T-cell (primary cell): ENCODE measurements at regions not wholly inside any gene's neighbourhood (a gene's known extent, or its start where the extent isn't known, plus 50 kb on each side); places are given as distances from the start of the nearest gene placed in this dataset.

Experiments
- ATAC-seq, 4 experiments: fragments of 200-7000 bp in 3 of 4; fragments of 150-1000 bp in 1 of 4; cut with Tn5 transposase; replicated peaks in 1 of 4; 1 replicate in 3 of 4; 2 replicates in 1 of 4; pipeline ENCODE4 v1.10.0; 2021; ENCODE audit warnings: moderate library complexity in 3 of 4, mild to moderate bottlenecking in 2 of 4, moderate number of reproducible peaks in 1 of 4
- CTCF ChIA-PET, 2 donors: fragments of 300-600 bp; sonication (Branson Sonifier 250); formaldehyde crosslinking; loops; one replicate each; lab custom pipeline; 2022; ENCODE audit warnings: antibody characterized with exemption in 2 of 2; lab: Charles Lee
- POLR2A ChIA-PET, 2 donors: fragments of 300-600 bp; sonication (Branson Sonifier 250); formaldehyde crosslinking; loops; one replicate each; lab custom pipeline; 2022; ENCODE audit warnings: antibody characterized with exemption in 2 of 2; lab: Charles Lee
- DNase-seq, 35 experiments: peaks; one replicate each; pipeline versions ENCODE4 v3.0.0 to v3.0.0-alpha.2; 2013 to 2023
- H3K27ac ChIP-seq: one replicate; pipeline ENCODE4 v1.5.1; 2013; ENCODE audit warnings: low read length
- H3K27me3 ChIP-seq, 2 experiments: replicated peaks in 1 of 2; 1 replicate in 1 of 2; 2 replicates in 1 of 2; pipeline versions ENCODE4 v1.6.1 to v1.7.0; 2013; ENCODE audit warnings: low read length in 1 of 2, mixed read lengths in 1 of 2; ENCODE audit not compliant: control insufficient read depth in 2 of 2, insufficient read depth in 2 of 2; ENCODE audit errors: extremely low read depth in 1 of 2
- H3K36me3 ChIP-seq, 2 donors: 1 replicate in 1 of 2; 2 replicates in 1 of 2; pipeline versions ENCODE4 v1.6.1 to v1.7.0; 2013; ENCODE audit warnings: low read length in 1 of 2; ENCODE audit not compliant: control insufficient read depth in 2 of 2, insufficient read depth in 1 of 2; ENCODE audit errors: extremely low read depth in 1 of 2
- H3K4me1 ChIP-seq, 2 experiments: 1 replicate in 1 of 2; 2 replicates in 1 of 2; pipeline versions ENCODE4 v1.6.1 to v1.7.0; 2013; ENCODE audit warnings: low read length in 2 of 2, mixed read lengths in 1 of 2; ENCODE audit not compliant: insufficient read depth in 2 of 2, control insufficient read depth in 1 of 2; ENCODE audit errors: extremely low read depth in 1 of 2
- H3K4me3 ChIP-seq, 2 donors: 1 replicate in 1 of 2; 2 replicates in 1 of 2; pipeline versions ENCODE4 v1.5.1 to v1.7.0; 2013; ENCODE audit warnings: mild to moderate bottlenecking in 2 of 2, low read length in 1 of 2, moderate library complexity in 1 of 2; ENCODE audit not compliant: control insufficient read depth in 1 of 2; ENCODE audit errors: extremely low read depth in 1 of 2
- H3K9me3 ChIP-seq: 2 replicates; pipeline ENCODE4 v1.7.0; 2013
- H3K27ac Mint-ChIP-seq, 2 donors: one replicate each; pipeline ENCODE4 v1.8.0; 2020 to 2021; ENCODE audit warnings: mild to moderate bottlenecking in 2 of 2, mixed read lengths in 2 of 2
- H3K27me3 Mint-ChIP-seq, 2 donors: one replicate each; pipeline ENCODE4 v1.8.0; 2021 to 2022; ENCODE audit warnings: mixed read lengths in 2 of 2
- H3K36me3 Mint-ChIP-seq: one replicate; pipeline ENCODE4 v1.8.0; 2021; ENCODE audit warnings: mixed read lengths
- H3K4me1 Mint-ChIP-seq, 3 donors: one replicate each; pipeline ENCODE4 v1.8.0; 2020 to 2022; ENCODE audit warnings: mixed read lengths in 3 of 3, mild to moderate bottlenecking in 1 of 3
- H3K4me3 Mint-ChIP-seq, 3 donors: one replicate each; pipeline ENCODE4 v1.8.0; 2020 to 2022; ENCODE audit warnings: mild to moderate bottlenecking in 3 of 3, mixed read lengths in 3 of 3, moderate library complexity in 3 of 3
- H3K9me3 Mint-ChIP-seq, 3 donors: one replicate each; pipeline ENCODE4 v1.8.0; 2020 to 2022; ENCODE audit warnings: mixed read lengths in 3 of 3
- WGBS: methylation state at CpG from one replicate; pipeline ENCODE4 v1.1.5; 2013; ENCODE audit warnings: missing lambda C conversion rate; ENCODE audit not compliant: insufficient coverage; 5-methylcytosine and 5-hydroxymethylcytosine counted together

DNA sequence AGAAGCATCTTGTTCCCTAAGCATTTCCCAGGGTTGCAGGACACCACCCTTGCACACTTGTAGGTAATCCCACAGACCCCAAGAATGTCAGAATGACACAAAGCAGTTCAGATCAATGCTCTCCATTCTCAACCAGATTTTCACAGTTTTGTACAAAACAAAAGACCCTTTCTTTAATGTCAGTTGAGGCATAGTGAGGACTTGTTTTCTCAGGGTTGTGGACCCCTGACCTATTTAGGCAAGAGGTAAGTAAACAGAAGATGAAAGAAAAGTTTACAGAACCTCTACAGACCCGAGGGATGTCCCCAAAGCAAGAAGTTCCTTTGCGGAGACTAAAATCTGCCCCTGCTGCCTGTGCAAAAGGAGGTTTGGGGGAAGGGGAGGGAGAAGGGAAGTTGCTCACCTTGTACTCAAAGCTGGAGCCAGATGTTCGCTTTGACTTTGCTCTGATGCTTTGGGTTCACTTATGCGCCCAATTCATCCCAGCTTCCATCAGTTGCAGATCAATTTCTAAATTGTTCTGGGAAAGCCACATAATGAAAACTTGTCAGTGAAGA is 635.4 kb downstream of the EPHA4 start:
- DNase-seq = no peak

DNA sequence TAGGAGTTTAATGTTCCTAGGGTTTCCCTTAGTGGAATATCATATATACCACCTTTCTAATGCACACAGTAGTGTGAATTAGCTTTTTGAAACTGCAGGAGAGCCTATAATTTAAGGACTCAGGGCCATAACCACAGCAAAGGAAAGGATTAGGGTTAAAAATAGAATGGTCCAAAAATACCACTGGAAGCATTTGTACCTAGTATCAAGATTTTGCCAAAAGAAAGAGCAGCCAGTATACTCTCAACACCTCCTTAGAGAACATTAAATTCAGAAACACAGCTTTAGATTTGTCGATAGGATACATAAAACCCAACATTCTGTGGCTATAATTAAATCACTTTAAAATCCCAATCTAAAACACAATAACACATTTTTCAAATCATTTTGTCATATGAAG is 634.9 kb downstream of the EPHA4 start:
- WGBS = no CpG with 5 or more reads among the region's 1 CpG
- Mint-ChIP-seq H3K4me3 (no peak overlapping the region), H3K27ac (no peak overlapping the region), H3K27me3 (no peaks in the 10 kb centered on the region), H3K9me3 (no peaks in the 10 kb centered on the region), H3K4me1 (no peaks in the 10 kb centered on the region), H3K36me3 (no peaks in the 10 kb centered on the region)
- H3K4me3 ChIP-seq = no peak overlapping the region
- H3K4me1 ChIP-seq = no peaks in the 10 kb centered on the region
- ChIA-PET CTCF (interaction anchor here in 1 of 2 donors (0.5 kb wide), 1 partner anchor 63 kb away, joined by 8 read pairs; no protein-coding TSS in a partner anchor), POLR2A (no interaction called here)
- peaks cover 0 to 3% of the 10 kb centered on the region in 2 experiments for H3K27me3 ChIP-seq
- no peaks in the 10 kb centered on the region for H3K36me3 ChIP-seq
- no peaks in the 10 kb centered on the region for H3K9me3 ChIP-seq
- no peak for DNase-seq
- no peak for ATAC-seq
- H3K27ac ChIP-seq = no peak overlapping the region

More for the DNA sequence above, 635.4 kb downstream of the EPHA4 start:
- Mint-ChIP-seq H3K9me3 (no peaks in the 10 kb centered on the region), H3K27ac (no peak overlapping the region), H3K36me3 (no peaks in the 10 kb centered on the region), H3K27me3 (no peaks in the 10 kb centered on the region), H3K4me1 (no peaks in the 10 kb centered on the region), H3K4me3 (no peak overlapping the region)
- Histone ChIP-seq H3K27ac (no peak overlapping the region), H3K36me3 (no peaks in the 10 kb centered on the region), H3K9me3 (no peaks in the 10 kb centered on the region), H3K4me3 (no peak overlapping the region), H3K27me3 (peaks cover 0 to 3% of the 10 kb centered on the region in 2 experiments), H3K4me1 (no peaks in the 10 kb centered on the region)
- ChIA-PET CTCF (no interaction called here), POLR2A (no interaction called here)
- no peak for ATAC-seq
- WGBS = 20% methylated on average over 1 of the region's 4 CpGs

DNA sequence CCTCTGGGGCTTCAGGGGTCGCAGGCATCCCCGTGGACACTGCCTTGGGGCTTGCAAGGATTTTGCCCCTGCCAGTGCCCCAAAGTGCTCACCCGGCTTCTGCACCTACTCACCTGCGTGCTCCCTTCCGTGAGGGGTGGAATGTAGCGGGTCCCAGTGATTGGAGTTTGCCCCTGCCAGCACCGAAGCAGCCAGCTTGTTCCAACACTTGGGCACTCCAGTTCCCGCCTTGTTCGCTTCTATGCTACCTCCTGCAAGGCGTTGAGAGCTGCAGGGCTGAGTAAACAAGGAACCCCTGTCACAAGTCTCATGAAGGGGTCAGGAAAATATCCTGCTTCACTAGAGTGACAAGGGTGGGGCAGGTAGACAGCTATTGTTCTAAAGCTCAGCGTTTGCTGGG is 631.5 kb downstream of the EPHA4 start:
- no peaks in the 10 kb centered on the region for H3K9me3 ChIP-seq
- ChIA-PET POLR2A (no interaction called here), CTCF (no interaction called here)
- ATAC-seq (no peak), DNase-seq (no peak)
- Mint-ChIP-seq H3K4me1 (no peaks in the 10 kb centered on the region), H3K9me3 (no peaks in the 10 kb centered on the region), H3K4me3 (no peak overlapping the region), H3K36me3 (no peaks in the 10 kb centered on the region), H3K27ac (no peak overlapping the region), H3K27me3 (no peaks in the 10 kb centered on the region)
- H3K36me3 ChIP-seq = no peaks in the 10 kb centered on the region
- WGBS = 89% methylated on average over 9 of the region's 11 CpGs
- peaks cover 0 to 3% of the 10 kb centered on the region in 2 experiments for H3K27me3 ChIP-seq
- H3K4me1 ChIP-seq = no peaks in the 10 kb centered on the region
- no peak overlapping the region for H3K27ac ChIP-seq
- no peak overlapping the region for H3K4me3 ChIP-seq

DNA sequence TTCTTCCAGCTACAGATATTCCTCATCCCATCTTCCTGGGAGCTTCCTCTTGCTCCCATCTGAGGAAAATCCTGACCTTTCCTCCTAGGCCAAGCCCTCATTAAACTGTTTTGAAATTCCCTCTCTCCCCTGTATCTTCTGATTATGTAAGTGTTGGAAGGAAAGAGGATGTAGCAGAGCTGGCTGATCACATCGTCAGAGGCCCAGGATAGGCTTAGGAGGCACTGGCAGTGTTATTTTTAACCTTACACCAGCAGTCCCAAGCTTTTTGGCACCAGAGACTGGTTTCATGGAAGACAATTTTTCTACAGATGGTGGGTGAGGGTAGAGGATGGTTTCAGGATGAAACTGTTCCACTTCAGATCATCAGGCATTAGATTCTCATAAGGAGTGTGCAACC is 630.4 kb downstream of the EPHA4 start:
- H3K4me1 Mint-ChIP-seq = no peaks in the 10 kb centered on the region
- no peaks in the 10 kb centered on the region for H3K9me3 ChIP-seq
- no peak overlapping the region for H3K27ac Mint-ChIP-seq
- peaks cover 0 to 3% of the 10 kb centered on the region in 2 experiments for H3K27me3 ChIP-seq
- CTCF ChIA-PET = interaction anchor here in 1 of 2 donors (0.6 kb wide), 1 partner anchor 409 kb away, joined by 3 read pairs; no protein-coding TSS in a partner anchor
- no peaks in the 10 kb centered on the region for H3K36me3 Mint-ChIP-seq
- POLR2A ChIA-PET = no interaction called here
- no CpG with 5 or more reads among the region's 1 CpG for WGBS
- H3K36me3 ChIP-seq = no peaks in the 10 kb centered on the region
- H3K4me3 ChIP-seq = no peak overlapping the region
- ATAC-seq (no peak), DNase-seq (no peak)
- no peak overlapping the region for H3K27ac ChIP-seq
- no peaks in the 10 kb centered on the region for H3K9me3 Mint-ChIP-seq
- H3K4me1 ChIP-seq = no peaks in the 10 kb centered on the region
- no peak overlapping the region for H3K4me3 Mint-ChIP-seq
- no peaks in the 10 kb centered on the region for H3K27me3 Mint-ChIP-seq

DNA sequence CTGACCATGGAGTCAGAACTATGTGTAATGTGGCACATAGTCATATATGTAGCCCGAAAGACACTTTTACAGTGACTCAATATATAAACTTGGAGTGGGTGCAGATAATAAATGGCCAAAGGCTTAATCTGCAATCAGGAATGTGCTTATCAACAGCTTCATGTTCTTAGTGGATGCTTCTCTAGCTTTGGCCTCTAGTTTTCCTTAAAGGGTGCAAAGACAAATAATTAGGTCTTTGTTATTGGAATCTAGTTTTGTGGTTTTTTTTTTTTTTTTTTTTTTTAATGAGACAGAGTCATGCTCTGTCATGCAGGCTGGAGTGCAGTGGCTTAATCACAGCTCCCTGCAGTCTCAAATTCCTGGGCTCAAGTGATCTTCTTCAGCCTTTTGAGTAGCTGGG is 625.6 kb downstream of the EPHA4 start:
- DNase-seq (no peak), ATAC-seq (no peak)
- Histone ChIP-seq H3K27me3 (no peaks in the 10 kb centered on the region), H3K4me3 (no peak overlapping the region), H3K9me3 (no peaks in the 10 kb centered on the region), H3K36me3 (no peaks in the 10 kb centered on the region), H3K27ac (no peak overlapping the region), H3K4me1 (no peaks in the 10 kb centered on the region)
- peaks cover 0 to 3% of the 10 kb centered on the region in 2 donors for H3K27me3 Mint-ChIP-seq
- H3K9me3 Mint-ChIP-seq = no peaks in the 10 kb centered on the region
- H3K4me1 Mint-ChIP-seq = no peaks in the 10 kb centered on the region
- whole genome bisulfite sequencing = 60% methylated on average over 1 of the region's 1 CpG
- POLR2A ChIA-PET = interaction anchor here in 1 of 2 donors (0.5 kb wide), 1 partner anchor 12 kb away, joined by 3 read pairs; no protein-coding TSS in a partner anchor
- no peak overlapping the region for H3K4me3 Mint-ChIP-seq
- H3K27ac Mint-ChIP-seq = no peak overlapping the region
- CTCF ChIA-PET = no interaction called here
- no peaks in the 10 kb centered on the region for H3K36me3 Mint-ChIP-seq

DNA sequence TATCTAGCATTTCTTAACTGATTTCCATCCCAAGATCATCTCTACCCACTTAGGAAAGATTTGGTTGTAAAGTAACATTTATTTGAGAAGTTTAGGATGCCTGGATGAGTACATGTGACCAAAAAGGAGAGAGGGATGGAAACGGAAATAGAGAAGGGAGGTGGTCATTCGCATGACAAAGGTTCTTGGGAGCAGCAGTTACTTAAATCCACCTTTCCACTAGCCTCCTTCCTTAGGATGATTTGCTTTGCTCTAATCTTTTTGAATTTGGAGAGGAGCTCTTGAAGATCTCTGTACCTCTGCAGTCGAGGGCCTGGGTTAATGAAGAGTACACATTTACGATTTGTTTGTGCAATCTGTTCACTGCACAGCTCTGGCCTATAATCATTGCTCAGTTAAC is 623.5 kb downstream of the EPHA4 start:
- ChIA-PET POLR2A (no interaction called here), CTCF (no interaction called here)
- H3K9me3 Mint-ChIP-seq = peaks cover 0 to 4% (median 3%) of the 10 kb centered on the region in 3 donors
- H3K36me3 Mint-ChIP-seq = no peaks in the 10 kb centered on the region
- peaks cover 2% of the 10 kb centered on the region for H3K9me3 ChIP-seq
- H3K4me1 ChIP-seq = no peaks in the 10 kb centered on the region
- no peak for DNase-seq
- H3K27ac Mint-ChIP-seq = no peak overlapping the region
- no peaks in the 10 kb centered on the region for H3K27me3 ChIP-seq
- no CpG with 5 or more reads among the region's 4 CpGs for WGBS
- H3K27me3 Mint-ChIP-seq = peaks cover 0 to 3% of the 10 kb centered on the region in 2 donors
- H3K4me1 Mint-ChIP-seq = no peaks in the 10 kb centered on the region
- ATAC-seq = no peak
- no peak overlapping the region for H3K27ac ChIP-seq
- H3K4me3 ChIP-seq = no peak overlapping the region
- no peak overlapping the region for H3K4me3 Mint-ChIP-seq
- H3K36me3 ChIP-seq = no peaks in the 10 kb centered on the region
